Left lung (tissue), 4 donors: ENCODE measurements at regions not wholly inside any gene's neighbourhood (a gene's known extent, or its start where the extent isn't known, plus 50 kb on each side); places are given as distances from the start of the nearest gene placed in this dataset.

Experiments
- ATAC-seq: fragments of 200-7000 bp; cut with Tn5 transposase; one replicate; pipeline ENCODE4 v1.9.1; 2020; ENCODE audit warnings: moderate library complexity
- DNase-seq, 4 donors: peaks; one replicate each; pipeline ENCODE4 v3.0.0-alpha.2; 2013 to 2020
- H3K27ac ChIP-seq, 2 donors: fragments of 200-600 bp; sonication (generic) in 1 of 2; one replicate each; pipeline versions ENCODE4 v1.5.0 to v1.8.0; 2020 to 2021
- H3K27me3 ChIP-seq, 2 donors: fragments of 200-600 bp; sonication (generic) in 1 of 2; one replicate each; pipeline versions ENCODE4 v1.5.0 to v1.8.0; 2020 to 2021
- H3K36me3 ChIP-seq, 2 donors: fragments of 200-600 bp; sonication (generic) in 1 of 2; one replicate each; pipeline versions ENCODE4 v1.5.0 to v1.8.0; 2020 to 2021
- H3K4me1 ChIP-seq, 2 donors: fragments of 200-600 bp; one replicate each; pipeline ENCODE4 v1.8.0; 2021
- H3K4me3 ChIP-seq, 2 donors: fragments of 200-600 bp; sonication (generic) in 1 of 2; one replicate each; pipeline versions ENCODE4 v1.5.0 to v1.8.0; 2020 to 2021; ENCODE audit warnings: mild to moderate bottlenecking in 1 of 2
- H3K9me3 ChIP-seq, 2 donors: fragments of 200-600 bp; sonication (generic) in 1 of 2; one replicate each; pipeline versions ENCODE4 v1.5.0 to v1.8.0; 2020 to 2021
- intact Hi-C, 2 donors: fragments of 100-400 bp; cut with DNase I; formaldehyde crosslinking; loops; one replicate each; pipeline versions ENCODE4 v1.11.2 to v1.14.2; 2022
- TF ChIP-seq, protein P1 (sequence below), 2 donors: fragments of 200-600 bp; sonication (generic) in 1 of 2; IDR thresholded peaks; one replicate each; pipeline versions ENCODE4 v1.5.0 to v1.8.0; 2021; ENCODE audit warnings: antibody characterized with exemption in 2 of 2
- donor health status: DM: no; HTN: yes; CAD: no.
- donor health status: DM: no; HTN: no; CAD: no.

DNA sequence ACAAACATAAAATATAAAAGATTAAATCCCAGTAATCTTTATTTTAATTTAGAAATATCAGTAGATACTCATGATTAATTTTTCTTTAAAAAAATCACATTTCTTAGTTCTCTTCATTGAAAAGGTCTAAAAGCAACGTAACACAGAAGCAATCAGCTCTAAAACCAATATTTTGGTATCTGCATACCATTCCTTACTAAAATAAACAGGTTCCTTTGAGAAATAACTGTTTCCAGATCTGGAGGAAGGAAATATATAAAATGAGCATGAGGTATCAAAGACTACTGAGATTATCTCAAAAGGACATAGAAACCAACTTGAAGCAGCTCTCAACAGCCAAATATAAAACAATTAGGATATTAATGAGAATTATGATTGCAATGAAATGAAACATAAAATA lies 301.0 kb upstream of the GNAI1 start:
- TF ChIP-seq, protein P1, sequence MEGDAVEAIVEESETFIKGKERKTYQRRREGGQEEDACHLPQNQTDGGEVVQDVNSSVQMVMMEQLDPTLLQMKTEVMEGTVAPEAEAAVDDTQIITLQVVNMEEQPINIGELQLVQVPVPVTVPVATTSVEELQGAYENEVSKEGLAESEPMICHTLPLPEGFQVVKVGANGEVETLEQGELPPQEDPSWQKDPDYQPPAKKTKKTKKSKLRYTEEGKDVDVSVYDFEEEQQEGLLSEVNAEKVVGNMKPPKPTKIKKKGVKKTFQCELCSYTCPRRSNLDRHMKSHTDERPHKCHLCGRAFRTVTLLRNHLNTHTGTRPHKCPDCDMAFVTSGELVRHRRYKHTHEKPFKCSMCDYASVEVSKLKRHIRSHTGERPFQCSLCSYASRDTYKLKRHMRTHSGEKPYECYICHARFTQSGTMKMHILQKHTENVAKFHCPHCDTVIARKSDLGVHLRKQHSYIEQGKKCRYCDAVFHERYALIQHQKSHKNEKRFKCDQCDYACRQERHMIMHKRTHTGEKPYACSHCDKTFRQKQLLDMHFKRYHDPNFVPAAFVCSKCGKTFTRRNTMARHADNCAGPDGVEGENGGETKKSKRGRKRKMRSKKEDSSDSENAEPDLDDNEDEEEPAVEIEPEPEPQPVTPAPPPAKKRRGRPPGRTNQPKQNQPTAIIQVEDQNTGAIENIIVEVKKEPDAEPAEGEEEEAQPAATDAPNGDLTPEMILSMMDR (IDR thresholded peaks at IDR 0.05), result no peak
- ATAC-seq (no peak), DNase-seq (no peak)
- no peak overlapping the region for H3K27ac ChIP-seq
- no peaks in the 10 kb centered on the region for H3K27me3 ChIP-seq
- no peaks in the 10 kb centered on the region for H3K36me3 ChIP-seq
- H3K9me3 ChIP-seq, result no peaks in the 10 kb centered on the region
- no peaks in the 10 kb centered on the region for H3K4me1 ChIP-seq
- intact Hi-C loops, result no loop called here
- H3K4me3 ChIP-seq, result no peak overlapping the region

DNA sequence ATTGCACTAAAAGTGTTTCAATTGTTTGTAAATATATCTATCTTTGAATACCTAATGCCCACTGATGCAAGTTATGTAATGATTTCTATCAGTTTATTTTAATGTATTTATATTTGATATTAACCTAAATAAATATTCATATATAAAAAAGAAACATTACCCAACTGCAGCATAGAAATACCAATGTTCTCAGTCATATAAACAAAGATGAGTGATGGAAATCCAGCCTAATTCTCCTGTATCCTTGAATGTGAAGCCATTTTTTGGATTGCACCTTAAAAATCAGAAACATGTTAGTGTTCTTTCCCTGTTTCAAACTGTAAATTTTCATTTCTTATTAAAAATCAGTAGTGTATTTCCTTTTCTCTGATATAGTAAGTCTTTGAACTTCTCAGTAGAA lies 305.8 kb upstream of the GNAI1 start:
- Histone ChIP-seq H3K36me3 (no peaks in the 10 kb centered on the region), H3K4me1 (no peaks in the 10 kb centered on the region), H3K27ac (no peak overlapping the region), H3K4me3 (no peak overlapping the region), H3K9me3 (no peaks in the 10 kb centered on the region), H3K27me3 (no peaks in the 10 kb centered on the region)
- TF ChIP-seq, protein P1 (IDR thresholded peaks at IDR 0.05), result no peak
- no peak for DNase-seq
- intact Hi-C loops, result no loop called here
- ATAC-seq, result no peak

- ATAC-seq, result no peak
- Histone ChIP-seq H3K36me3 (no peaks in the 10 kb centered on the region), H3K9me3 (no peaks in the 10 kb centered on the region), H3K4me3 (no peak overlapping the region), H3K27ac (no peak overlapping the region), H3K4me1 (no peaks in the 10 kb centered on the region), H3K27me3 (no peaks in the 10 kb centered on the region)
- intact Hi-C loops, result no loop called here
- DNase-seq, result no peak
- TF ChIP-seq, protein P1 (IDR thresholded peaks at IDR 0.05), result no peak
Observed at GRCh38 chr7:79823246-79823951, 311.2 kb upstream of the GNAI1 start.

DNA sequence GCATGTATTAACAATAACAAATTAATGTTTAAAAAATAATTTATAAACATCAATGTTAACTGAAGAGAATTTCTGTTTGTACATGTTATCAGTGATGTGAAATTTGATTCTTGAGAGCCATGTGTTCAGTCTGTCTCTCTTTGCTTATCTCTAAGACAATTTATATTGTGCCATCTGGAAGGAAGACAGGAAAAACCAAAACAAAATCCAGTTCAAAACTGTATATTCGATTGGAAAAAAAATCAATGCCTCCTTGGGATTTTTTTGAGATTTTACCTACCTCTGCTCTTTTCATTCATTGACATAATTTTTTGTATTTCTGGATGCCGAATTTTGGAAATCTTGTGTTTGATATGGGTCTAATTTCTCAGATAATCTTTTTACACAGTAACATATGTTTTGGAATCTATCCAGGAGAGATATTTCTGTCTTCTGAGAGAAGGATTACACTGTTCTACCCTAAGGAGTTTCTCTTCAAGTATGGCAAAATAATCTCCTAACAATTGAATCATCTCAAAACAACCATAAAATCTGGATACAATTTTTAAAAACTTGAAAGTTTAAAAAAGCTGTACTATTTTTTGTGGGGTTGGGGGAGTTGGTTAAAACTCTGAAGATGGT lies 311.9 kb upstream of the GNAI1 start:
- no peak for ATAC-seq
- TF ChIP-seq, protein P1 (IDR thresholded peaks at IDR 0.05), result no peak
- Histone ChIP-seq H3K27ac (no peak overlapping the region), H3K27me3 (no peaks in the 10 kb centered on the region), H3K4me3 (no peak overlapping the region), H3K9me3 (no peaks in the 10 kb centered on the region), H3K4me1 (no peaks in the 10 kb centered on the region), H3K36me3 (no peaks in the 10 kb centered on the region)
- DNase-seq, result no peak
- intact Hi-C loops, result no loop called here

DNA sequence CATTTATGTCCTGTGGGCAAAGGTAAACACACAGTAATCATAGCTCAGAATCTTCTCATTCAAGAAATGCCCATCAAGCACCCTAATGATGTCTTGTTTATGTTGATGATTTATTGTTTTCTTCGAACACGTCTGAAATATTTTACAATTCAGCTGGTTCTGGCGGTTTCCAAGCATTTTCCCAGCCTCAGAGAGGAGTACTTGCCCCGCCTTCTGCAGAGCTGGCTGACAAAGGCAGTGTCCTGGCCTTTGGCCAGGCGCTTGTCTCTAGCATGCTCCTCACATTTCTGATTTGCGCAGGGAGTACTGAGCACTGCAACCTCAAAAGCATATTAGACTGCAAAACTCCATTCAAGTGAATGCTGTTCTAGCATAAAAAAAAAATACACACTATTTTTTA lies 314.2 kb upstream of the GNAI1 start:
- TF ChIP-seq, protein P1 (IDR thresholded peaks at IDR 0.05), result no peak
- Histone ChIP-seq H3K4me1 (no peaks in the 10 kb centered on the region), H3K36me3 (no peaks in the 10 kb centered on the region), H3K9me3 (no peaks in the 10 kb centered on the region), H3K4me3 (no peak overlapping the region), H3K27me3 (no peaks in the 10 kb centered on the region), H3K27ac (no peak overlapping the region)
- intact Hi-C loops, result no loop called here
- peak in 3 of 4 donors; percentile 35 to 91 (median 80) for DNase-seq
- ATAC-seq, result peak; percentile 68
